SU-DHL-6 (cell line): ENCODE measurements at regions not wholly inside any gene's neighbourhood (a gene's known extent, or its start where the extent isn't known, plus 50 kb on each side); places are given as distances from the start of the nearest gene placed in this dataset.

ENCODE experiments used
- H2AFZ ChIP-seq: fragments of 200-600 bp; sonication (generic); 2 replicates; pipeline ENCODE4 v1.6.1; 2014; ENCODE audit warnings: low read depth, mild to moderate bottlenecking, moderate library complexity, mixed read lengths, antibody characterized with exemption, low read length; ENCODE audit not compliant: severe bottlenecking
- H3F3A ChIP-seq: fragments of 200-600 bp; shearing (Covaris generic); 2 replicates; pipeline ENCODE4 v1.6.0; 2016; ENCODE audit warnings: antibody characterized with exemption, mild to moderate bottlenecking; ENCODE audit not compliant: insufficient read depth
- H3K27ac ChIP-seq: fragments of 200-600 bp; sonication (generic); 2 replicates; pipeline ENCODE4 v1.5.1; 2016; ENCODE audit warnings: low read depth, mild to moderate bottlenecking, low read length, moderate library complexity, mixed read lengths
- H3K27me3 ChIP-seq: fragments of 200-600 bp; sonication (generic), shearing (Covaris generic); 2 replicates; pipeline ENCODE4 v1.6.0; 2014; ENCODE audit warnings: mild to moderate bottlenecking, low read length
- H3K36me3 ChIP-seq: fragments of 200-600 bp; sonication (generic); 2 replicates; pipeline ENCODE4 v1.6.1; 2014; ENCODE audit warnings: mild to moderate bottlenecking, low read length, mixed read lengths
- H3K4me2 ChIP-seq: fragments of 300-600, 200-600 bp; shearing (Covaris generic), sonication (generic); 2 replicates; pipeline ENCODE4 v1.6.0; 2014; ENCODE audit warnings: low read length, low read depth, mild to moderate bottlenecking; ENCODE audit not compliant: poor library complexity, severe bottlenecking
- H3K4me3 ChIP-seq: fragments of 200-600 bp; sonication (generic); 2 replicates; pipeline ENCODE4 v1.5.1; 2014; ENCODE audit warnings: antibody characterized with exemption, low read length, mild to moderate bottlenecking, mixed read lengths; ENCODE audit not compliant: insufficient read depth, poor library complexity, severe bottlenecking
- H3K79me2 ChIP-seq: fragments of 200-600 bp; sonication (generic); 2 replicates; pipeline ENCODE4 v1.6.1; 2014; ENCODE audit warnings: mild to moderate bottlenecking, low read length, moderate library complexity; ENCODE audit not compliant: insufficient read depth
- H3K9ac ChIP-seq: fragments of 200-600 bp; sonication (generic); 2 replicates; pipeline ENCODE4 v1.7.0; 2014; ENCODE audit warnings: mild to moderate bottlenecking, low read length
- H3K9me2 ChIP-seq: fragments of 200-600 bp; sonication (generic); replicated peaks from 2 replicates; pipeline ENCODE4 v1.6.1; 2014; ENCODE audit warnings: low read length; ENCODE audit not compliant: insufficient read depth
- H3K9me3 ChIP-seq: fragments of 200-600 bp; sonication (generic); 2 replicates; pipeline ENCODE4 v1.6.1; 2014; ENCODE audit warnings: low read length, mixed read lengths; ENCODE audit not compliant: insufficient read depth
- H4K20me1 ChIP-seq: fragments of 200-600 bp; sonication (generic); 2 replicates; pipeline ENCODE4 v1.6.1; 2014; ENCODE audit warnings: low read depth, mild to moderate bottlenecking, antibody characterized with exemption, low read length, moderate library complexity, mixed read lengths
- EZH2phosphoT487 ChIP-seq: fragments of 200-600 bp; sonication (generic), shearing (Covaris generic); conservative IDR thresholded peaks from 2 replicates; pipeline ENCODE4 v1.6.1; 2018; ENCODE audit warnings: mild to moderate bottlenecking, antibody characterized with exemption, low read length, moderate library complexity, mixed read lengths
- TF ChIP-seq, protein P1 (sequence below): fragments of 200-600 bp; sonication (generic); IDR thresholded peaks from one replicate; pipeline ENCODE4 v1.5.1; 2017; ENCODE audit warnings: antibody characterized with exemption, mild to moderate bottlenecking, low read length, moderate library complexity; ENCODE audit not compliant: insufficient read depth, poor library complexity, severe bottlenecking

DNA sequence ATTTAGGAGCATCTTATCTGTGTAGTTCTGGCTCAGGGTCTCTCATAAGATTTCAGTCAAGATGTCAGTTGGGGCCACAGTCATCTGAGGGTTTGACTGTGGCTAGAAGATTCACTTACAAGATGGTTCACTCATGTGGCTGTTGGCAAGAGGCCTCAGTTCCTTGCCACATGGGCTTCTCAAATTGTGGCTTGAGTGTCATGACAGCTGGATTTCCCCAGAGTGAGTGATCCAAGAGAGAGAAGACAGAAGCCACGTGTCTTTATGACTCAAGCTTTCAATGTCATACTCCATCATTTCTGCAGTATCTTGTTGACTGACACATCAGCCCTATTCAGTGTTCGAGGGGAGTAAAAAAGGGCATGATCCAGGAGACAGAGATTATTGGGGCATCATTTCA is 131.3 kb upstream of the AP1S2 start:
- H3K9ac ChIP-seq, result no peak overlapping the region
- TF ChIP-seq, protein P1, sequence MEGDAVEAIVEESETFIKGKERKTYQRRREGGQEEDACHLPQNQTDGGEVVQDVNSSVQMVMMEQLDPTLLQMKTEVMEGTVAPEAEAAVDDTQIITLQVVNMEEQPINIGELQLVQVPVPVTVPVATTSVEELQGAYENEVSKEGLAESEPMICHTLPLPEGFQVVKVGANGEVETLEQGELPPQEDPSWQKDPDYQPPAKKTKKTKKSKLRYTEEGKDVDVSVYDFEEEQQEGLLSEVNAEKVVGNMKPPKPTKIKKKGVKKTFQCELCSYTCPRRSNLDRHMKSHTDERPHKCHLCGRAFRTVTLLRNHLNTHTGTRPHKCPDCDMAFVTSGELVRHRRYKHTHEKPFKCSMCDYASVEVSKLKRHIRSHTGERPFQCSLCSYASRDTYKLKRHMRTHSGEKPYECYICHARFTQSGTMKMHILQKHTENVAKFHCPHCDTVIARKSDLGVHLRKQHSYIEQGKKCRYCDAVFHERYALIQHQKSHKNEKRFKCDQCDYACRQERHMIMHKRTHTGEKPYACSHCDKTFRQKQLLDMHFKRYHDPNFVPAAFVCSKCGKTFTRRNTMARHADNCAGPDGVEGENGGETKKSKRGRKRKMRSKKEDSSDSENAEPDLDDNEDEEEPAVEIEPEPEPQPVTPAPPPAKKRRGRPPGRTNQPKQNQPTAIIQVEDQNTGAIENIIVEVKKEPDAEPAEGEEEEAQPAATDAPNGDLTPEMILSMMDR, result no peak
- TF ChIP-seq EZH2phosphoT487, result no peak
- H3K9me3 ChIP-seq, result no peaks in the 10 kb centered on the region
- H3K4me3 ChIP-seq, result no peak overlapping the region
- H3K36me3 ChIP-seq, result no peaks in the 10 kb centered on the region
- H3K27me3 ChIP-seq, result no peaks in the 10 kb centered on the region
- no peaks in the 10 kb centered on the region for H3K79me2 ChIP-seq
- H2AFZ ChIP-seq, result no peak overlapping the region
- no peak overlapping the region for H3K27ac ChIP-seq
- H3F3A ChIP-seq, result no peaks in the 10 kb centered on the region
- no peaks in the 10 kb centered on the region for H4K20me1 ChIP-seq
- H3K9me2 ChIP-seq, result no peaks in the 10 kb centered on the region
- no peak overlapping the region for H3K4me2 ChIP-seq

DNA sequence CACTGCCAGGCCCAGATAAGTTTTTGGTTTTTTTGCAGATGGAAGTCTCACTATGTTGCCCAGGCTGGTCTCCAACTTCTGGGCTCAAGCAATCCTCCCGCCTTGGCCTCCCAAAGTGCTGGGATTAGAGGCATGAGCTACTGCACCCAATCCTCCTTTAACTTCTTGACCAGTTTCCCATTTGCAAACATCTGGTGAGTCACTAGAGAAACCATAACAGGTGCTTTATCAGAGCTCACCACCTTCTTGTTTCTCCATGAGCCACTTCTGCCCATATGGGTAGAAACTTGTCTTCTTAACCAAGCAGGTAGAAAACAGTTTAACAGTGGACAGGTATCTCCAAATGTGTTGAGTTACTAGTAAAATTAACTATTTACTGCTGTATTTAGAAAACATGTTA is 128.4 kb upstream of the AP1S2 start:
- Histone ChIP-seq H3K9me3 (no peaks in the 10 kb centered on the region), H3K9ac (no peak overlapping the region), H3K27me3 (no peaks in the 10 kb centered on the region), H2AFZ (no peak overlapping the region), H3F3A (no peaks in the 10 kb centered on the region), H3K27ac (no peak overlapping the region), H3K79me2 (no peaks in the 10 kb centered on the region), H3K4me3 (no peak overlapping the region), H4K20me1 (no peaks in the 10 kb centered on the region), H3K36me3 (no peaks in the 10 kb centered on the region), H3K9me2 (no peaks in the 10 kb centered on the region), H3K4me2 (no peak overlapping the region)
- no peak for TF ChIP-seq EZH2phosphoT487
- TF ChIP-seq, protein P1, result no peak

DNA sequence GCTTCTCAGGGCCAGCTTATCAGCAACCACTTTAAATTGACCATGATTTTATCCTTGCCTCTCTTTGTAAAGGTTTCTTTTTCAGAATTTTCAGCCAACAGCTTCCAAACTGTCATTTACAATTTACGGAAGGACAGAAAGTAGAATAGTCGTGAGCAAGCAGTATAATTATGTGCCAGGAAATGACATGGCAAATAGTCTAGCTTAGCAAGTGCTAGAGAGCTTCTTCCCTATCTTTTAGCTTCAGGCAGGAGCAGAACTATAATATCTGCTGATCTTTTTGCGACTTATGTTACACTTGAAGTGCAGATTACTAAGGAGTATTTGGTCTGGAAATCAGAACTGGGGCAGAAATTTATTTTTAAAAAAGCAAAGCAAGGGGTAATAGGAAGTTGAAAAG is 123.0 kb upstream of the AP1S2 start:
- H4K20me1 ChIP-seq, result no peaks in the 10 kb centered on the region
- TF ChIP-seq, protein P1, result no peak
- TF ChIP-seq EZH2phosphoT487, result no peak
- no peaks in the 10 kb centered on the region for H3K36me3 ChIP-seq

DNA sequence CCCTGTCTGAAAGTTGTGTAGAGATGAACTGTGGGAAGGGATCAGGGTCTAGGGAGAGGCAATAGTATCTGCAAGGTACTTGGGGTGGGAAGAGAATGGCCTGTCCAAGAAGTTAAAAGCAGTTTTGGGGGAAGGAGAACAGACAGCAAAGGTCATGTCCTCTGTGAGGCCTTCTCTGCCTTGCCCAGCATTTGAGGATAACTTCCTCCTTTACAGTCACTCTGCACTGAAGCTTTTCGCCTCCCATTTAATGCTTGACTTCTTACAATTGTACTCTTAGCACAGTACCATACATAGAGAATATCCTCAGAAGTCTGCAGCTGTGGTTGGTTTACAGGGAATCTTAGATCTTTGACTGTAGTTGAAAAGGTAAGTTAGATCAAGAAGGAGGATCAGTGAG is 121.8 kb upstream of the AP1S2 start:
- Histone ChIP-seq H3K9ac (no peak overlapping the region), H3K9me2 (no peaks in the 10 kb centered on the region), H3K4me3 (no peak overlapping the region), H3K27me3 (no peaks in the 10 kb centered on the region), H2AFZ (no peak overlapping the region), H3K4me2 (no peak overlapping the region), H3K27ac (no peak overlapping the region), H3K9me3 (no peaks in the 10 kb centered on the region), H3F3A (no peaks in the 10 kb centered on the region), H3K36me3 (no peaks in the 10 kb centered on the region), H4K20me1 (no peaks in the 10 kb centered on the region), H3K79me2 (no peaks in the 10 kb centered on the region)
- TF ChIP-seq EZH2phosphoT487, result no peak
- TF ChIP-seq, protein P1, result no peak

More for the DNA sequence above, 123.0 kb upstream of the AP1S2 start:
- Histone ChIP-seq H3K9ac (no peak overlapping the region), H3K27ac (no peak overlapping the region), H3K9me3 (no peaks in the 10 kb centered on the region), H3F3A (no peaks in the 10 kb centered on the region), H3K4me2 (no peak overlapping the region), H3K27me3 (no peaks in the 10 kb centered on the region), H3K9me2 (no peaks in the 10 kb centered on the region), H2AFZ (no peak overlapping the region), H3K4me3 (no peak overlapping the region), H3K79me2 (no peaks in the 10 kb centered on the region)
